Fibroblast of the conjunctiva (primary cell): ENCODE measurements at regions not wholly inside any gene's neighbourhood (a gene's known extent, or its start where the extent isn't known, plus 50 kb on each side); places are given as distances from the start of the nearest gene placed in this dataset.
"Not testable (repeated sequence)": the region's sequence is repeated elsewhere in the genome, so short reads cannot be mapped to it uniquely, and the experiment has no call there.

ENCODE experiments used
- DNase-seq: peaks from one replicate; pipeline ENCODE4 v3.0.0-alpha.2; 2010; ENCODE audit warnings: low read depth

DNA sequence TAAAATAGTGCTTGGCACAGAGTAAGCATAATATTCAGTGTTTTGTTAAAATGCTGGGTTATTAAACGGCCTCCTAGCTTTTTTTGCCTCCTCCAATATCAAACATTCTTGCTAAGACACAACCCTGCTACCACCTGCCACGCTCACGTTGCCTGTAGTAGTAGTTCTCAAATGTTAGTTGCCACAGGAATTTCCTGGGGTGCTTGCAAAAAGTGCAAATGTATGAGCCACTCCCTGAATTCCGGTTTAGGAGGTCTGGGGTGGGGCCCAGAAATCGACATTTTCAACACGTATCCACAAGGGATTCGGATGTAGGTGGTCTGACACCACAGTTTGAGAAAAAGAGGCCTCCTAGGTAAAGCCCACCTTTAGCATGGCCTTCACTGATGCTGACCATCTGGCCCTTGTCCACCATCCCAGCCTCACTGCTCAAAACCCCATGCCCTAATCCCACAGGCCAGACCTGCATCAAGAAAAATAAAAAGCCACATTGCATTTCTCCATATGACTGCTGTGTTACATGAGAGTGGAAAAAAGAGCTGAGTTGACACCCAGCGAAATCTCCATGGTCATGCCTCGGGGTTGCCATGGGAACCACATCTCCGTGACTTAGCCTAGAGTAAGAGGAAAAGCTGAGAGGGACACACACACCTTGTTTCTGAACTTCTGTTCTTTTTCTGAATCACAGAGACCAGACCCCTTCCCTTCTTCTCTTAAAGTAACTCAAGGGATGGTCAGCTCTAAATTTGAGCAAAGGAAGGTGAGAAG lies 116.4 kb upstream of the HES1 start:
- no peak for DNase-seq

DNA sequence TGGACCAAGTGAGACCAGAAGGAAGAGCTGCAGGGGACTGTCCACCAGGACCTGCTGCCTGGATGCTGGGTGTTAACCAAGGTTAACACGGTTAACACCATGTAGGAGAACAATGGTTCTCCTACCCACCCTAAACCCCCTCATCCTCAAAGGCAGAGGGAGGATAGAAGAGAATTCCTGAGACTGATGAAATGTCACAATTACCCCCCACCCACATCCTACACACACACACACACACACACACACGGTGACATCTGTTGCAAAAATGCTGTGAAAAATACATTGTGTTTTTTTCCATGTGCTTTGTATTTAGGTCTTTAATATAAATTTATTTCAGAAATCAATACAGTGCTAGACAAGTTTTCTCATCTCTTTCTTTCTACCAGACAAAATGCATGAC lies 113.9 kb upstream of the HES1 start:
- no peak for DNase-seq

- DNase-seq, result no peak
These were observed 113.1 kb upstream of the HES1 start for GRCh38 chr3:194022816-194023215.

GRCh38 chr3:194023501-194024280 lies 112.3 kb upstream of the HES1 start:
- DNase-seq, result no peak

DNA sequence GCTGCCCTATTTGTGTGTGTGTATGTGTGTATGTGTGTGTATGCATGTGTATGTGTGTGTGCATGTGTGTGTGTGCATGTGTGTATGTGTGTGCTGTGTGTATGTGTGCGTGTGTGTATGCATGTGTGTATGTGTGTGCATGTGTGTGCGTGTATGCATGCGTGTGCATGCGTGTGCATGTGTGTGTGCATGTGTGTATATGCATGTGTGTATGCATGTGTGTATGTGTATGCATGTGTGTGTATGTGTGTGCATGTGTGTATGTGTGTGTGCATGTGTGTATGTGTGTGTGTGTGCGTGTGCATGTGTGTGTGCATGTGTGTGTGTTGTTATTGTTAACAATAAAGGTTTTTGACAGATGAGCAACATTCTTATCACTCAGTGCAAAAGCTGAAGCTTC lies 110.8 kb upstream of the HES1 start:
- DNase-seq, result no peak

DNA sequence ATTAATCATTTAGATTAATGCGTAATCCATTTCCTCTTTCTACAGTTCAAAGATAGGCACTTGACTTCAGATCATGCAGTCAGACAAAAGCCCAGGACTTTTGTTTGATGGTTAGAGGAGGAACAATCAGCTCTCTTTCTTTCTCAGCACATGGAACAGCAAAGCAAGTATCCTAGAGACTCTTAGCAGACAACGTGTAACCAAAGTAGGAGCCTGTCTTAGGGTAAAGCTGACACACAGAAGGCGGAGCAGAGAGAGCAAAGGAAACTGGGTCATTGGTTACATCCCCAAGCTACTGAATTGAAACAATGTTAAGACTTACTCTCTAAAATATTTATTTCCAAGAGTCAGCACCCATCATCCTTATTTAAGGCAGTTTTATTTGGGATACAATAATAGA lies 110.0 kb upstream of the HES1 start:
- no peak for DNase-seq

DNA sequence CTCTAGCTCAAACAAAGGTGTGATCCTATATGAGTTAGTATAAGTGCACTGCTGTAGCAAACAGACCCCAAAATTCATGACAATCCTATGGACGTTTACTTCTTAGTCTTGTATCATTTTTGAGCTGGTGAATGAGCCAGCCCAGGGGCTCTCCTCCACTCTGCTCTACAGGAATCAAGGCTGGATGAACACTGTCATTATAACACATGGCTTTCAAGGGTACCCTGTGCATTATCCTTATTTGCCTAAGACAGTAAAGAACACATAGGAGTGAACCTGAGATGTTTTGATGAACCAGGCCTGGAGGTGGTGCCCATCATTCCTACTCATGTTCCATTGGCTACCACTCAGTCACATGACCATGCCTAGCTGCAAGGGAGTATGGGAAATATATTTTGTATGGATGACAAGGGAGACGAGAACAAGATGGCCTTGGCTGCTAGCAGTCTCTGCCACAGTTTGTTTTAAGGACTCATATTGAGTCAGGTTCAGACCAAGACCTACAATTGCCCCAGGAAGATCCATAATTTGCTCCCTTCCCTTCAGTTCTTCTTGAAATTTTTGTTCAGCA lies 107.4 kb upstream of the HES1 start:
- no peak for DNase-seq

DNA sequence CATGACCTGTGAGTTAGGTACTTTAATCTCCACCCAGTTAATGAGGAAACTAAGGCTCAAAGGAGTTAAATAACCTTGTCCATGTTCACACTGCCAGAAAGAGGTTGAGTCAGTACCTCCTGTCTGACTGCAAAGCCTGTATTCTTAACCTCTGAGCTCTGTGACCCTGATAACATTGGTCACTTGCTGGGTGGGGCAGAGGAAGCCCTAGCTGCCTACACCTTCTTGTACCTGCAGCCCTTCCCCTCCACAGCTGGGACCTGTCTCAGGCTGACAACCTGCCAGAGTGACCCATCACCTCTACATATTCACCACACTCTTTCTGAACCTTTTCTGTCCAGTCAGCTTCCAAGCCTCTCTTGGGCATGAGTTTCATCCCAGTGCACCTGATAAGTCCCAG lies 106.1 kb upstream of the HES1 start:
- no peak for DNase-seq

- no peak for DNase-seq
These were observed 105.6 kb upstream of the HES1 start for GRCh38 chr3:194030372-194030771.

- no peak for DNase-seq
These were observed 104.6 kb upstream of the HES1 start for GRCh38 chr3:194031349-194031748.

DNA sequence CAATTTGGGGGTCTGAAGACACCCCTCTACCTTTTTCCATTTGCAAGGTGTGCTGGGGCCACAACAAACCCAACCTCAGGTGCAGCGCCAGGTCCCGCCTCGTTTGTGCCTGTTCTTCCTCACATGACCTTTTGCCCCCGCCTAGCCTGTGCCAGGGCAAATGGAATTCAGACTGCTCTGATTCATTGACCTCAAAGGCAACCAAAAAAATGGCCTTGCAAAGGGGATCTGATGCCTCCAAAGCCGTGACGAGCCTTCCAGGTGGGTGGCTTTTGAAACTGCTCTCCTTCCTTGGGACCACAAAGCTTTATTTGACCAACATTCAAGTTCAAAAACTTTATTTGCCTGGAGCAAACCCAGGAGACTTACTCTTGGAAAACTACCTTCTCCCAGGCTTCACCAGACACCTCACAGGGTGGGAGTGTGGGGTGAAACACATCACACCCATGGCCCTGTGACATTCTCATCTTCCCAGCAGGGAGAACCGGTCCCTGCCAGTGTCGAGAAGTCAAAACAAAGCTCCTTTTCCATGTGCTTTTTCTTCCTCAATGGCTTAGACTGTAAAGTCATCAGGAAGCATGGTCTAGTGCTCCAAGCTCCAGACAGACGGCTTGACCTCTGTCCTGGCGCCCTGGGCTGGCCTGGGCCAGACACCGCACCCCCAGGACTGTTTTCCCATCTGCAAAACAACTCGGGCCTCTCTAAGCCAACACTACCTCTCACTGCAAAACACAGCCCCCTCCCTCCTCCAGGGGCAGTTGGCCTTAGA lies 103.9 kb upstream of the HES1 start:
- DNase-seq, result no peak

DNA sequence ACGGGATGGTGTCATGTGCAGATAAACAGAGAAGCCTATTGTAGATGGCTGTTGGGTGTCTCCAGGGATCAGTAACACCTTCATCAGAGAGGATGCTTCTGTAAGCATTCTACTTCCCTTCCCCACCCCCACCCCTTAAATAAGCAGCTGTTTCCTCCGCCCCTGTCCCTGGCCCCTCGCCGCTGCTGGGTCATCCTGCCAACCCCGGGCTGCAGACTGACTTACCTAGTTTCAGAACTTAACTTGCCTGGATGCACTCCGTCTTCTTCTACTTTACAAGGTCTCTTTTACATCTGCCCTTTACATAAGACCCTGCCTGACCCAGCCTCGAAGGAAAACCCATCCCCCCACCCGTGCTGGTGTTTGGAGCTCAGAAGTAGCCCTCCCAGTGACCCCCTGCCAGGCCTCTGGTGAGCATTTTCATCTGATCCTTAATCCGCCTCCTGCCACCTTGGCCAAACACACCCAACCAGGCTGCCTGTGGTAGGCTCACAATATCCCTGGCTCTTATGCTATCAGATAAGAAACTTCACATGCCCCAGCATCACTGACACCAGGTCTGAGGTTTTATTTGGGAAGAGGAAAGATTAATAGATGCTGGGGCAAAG lies 103.0 kb upstream of the HES1 start:
- no peak for DNase-seq

DNA sequence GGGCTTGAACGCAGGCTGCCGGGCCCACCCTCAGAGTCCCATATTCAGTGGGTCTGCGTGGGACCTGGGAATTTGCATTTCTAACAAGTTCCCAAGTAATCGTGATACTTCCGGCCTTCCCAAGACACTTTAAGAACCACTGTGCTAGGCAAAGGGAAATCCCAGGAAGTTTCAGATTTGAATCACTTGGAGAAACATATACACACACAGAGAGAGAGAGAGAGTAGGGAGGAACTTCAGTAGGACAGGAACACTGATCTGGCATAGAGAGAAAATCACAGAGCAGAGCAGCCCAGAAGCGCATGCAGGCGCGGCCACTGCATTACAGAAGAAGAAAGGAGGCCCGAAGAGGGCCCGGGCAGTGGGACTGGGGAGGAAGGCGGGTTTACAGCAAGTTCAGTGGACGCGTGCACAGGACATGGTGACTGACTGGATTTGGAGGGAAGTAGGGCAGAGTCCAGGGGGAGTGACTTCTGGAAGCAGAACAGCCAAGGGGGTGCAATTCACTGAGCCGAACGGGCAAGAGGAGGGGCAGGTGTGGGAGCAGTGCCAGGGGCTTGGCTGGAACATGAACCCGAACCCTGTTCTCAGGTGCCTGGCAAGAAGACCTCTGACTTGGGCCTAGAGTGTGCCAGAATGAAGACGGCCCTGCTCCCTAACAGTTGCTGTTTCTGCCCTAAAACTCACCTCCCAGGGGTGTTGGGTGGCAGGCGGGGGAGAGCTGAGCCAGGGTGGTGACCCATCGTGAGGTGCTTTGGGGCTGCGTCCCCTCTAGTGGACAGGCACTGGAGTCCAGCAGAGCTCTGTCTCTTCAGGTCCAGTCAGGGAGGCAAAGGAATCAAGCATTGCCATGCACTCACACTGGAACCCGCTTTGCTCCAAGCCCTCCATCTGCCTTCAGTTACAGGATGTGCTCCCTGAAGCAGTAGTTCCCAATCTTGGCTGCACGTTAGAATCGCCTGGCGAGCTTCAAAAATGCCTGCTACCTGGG lies 101.3 kb upstream of the HES1 start:
- no peak for DNase-seq

DNA sequence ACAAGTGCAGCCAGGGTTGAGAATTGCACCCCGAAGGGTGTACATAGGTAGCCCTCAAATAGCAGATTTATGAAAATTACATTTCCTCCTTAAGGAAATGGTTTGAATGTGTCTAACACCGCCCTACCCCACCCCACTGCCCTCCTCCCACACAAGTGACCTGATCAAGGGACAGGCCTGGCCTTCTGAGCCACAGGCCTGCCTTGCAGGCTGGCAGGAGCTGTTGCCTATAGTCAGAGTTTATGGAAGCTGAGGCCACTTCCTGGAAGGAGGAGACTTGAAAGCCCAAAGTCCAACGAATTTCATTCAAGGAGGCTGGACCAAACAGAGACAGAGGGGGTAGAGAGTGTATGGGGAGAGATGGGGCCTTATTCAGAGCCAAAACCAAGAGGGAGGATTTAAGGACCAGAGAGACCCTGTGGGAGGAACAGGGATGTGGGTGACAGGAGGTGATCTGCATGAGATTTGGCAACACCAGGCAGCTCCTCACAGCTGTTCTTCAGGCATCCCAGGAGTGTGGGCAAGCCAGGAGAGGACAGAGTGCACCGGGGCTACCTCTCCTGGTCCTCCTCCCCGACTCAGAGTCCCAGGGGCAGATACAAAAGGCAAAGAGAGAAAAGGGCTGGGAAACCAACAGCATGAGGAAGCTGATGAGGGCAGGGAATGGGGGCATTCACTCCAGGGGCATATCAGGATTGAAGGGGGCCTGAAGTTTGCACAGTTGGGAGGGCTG lies 100.4 kb upstream of the HES1 start:
- no peak for DNase-seq

GRCh38 chr3:194036842-194037241 lies 99.1 kb upstream of the HES1 start:
- DNase-seq, result no peak

GRCh38 chr3:194038346-194038745 lies 97.6 kb upstream of the HES1 start:
- DNase-seq, result not testable (repeated sequence)

DNA sequence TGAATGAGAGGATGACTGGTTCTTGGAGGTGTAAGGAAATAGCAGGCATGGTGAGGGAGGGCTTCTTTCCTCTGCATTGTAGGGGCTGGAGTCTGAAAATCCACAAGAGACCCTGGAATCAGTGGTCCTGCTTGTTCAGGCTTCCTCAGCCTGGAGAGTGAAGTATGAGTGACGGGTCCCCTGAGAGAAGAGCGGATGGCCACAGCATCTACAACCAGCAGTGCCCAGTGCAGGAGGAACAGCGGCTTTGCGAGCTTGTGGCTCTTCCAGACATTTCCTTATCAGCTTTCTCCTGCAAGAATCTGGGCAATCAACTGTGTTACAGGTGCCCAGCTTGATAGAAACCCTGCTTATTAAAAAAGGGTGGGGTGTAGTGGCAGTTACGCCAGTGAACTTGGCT lies 97.0 kb upstream of the HES1 start:
- DNase-seq, result no peak

DNA sequence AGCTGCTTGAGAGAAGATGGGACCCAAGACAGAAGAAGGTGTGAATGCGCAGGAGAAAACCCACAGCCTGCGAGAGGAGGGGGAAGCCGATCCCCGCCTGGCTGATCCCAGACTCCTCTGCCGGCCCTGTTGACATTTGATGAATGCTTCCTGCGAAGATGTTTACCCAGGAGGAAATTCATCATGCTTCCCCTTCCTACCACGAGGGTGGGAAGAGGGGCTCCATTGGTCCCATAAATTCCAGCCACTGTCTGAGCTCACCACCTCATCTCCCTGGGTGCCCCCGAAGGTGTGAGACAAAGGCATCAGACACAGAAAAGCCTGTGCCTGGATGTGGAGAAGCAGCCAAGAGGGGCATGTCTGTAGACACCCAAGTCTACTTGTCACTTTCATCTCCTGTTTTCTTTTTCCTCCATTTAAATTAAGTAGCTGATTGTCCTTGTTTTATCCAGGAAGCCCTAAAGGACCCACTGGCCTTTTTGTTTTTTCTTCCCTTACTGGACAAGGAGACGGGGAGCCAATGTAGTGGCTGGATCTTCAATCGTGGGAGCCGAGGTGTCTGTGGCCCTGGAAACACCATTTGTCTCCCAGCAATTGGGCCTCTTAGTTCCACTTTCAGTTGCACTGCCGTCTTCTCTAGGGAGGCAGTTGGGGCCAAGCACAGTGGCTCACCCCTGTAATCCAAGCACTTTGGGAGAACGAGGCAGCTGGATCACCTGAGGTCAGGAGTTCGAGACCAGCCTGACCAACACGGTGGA lies 95.3 kb upstream of the HES1 start:
- no peak for DNase-seq

- no peak for DNase-seq
These were observed 93.0 kb upstream of the HES1 start for GRCh38 chr3:194042927-194043326.
